Peyer's patch (tissue), 4 donors: ENCODE measurements at regions not wholly inside any gene's neighbourhood (a gene's known extent, or its start where the extent isn't known, plus 50 kb on each side); places are given as distances from the start of the nearest gene placed in this dataset.
"Not testable (repeated sequence)": the region's sequence is repeated elsewhere in the genome, so short reads cannot be mapped to it uniquely, and the experiment has no call there.

Experiments used
- DNase-seq, 3 donors: peaks; one replicate each; pipeline ENCODE4 v3.0.0-alpha.2; 2017 to 2019
- H3K27ac ChIP-seq, 4 donors: fragments of 200-600 bp; sonication (generic); one replicate each; pipeline ENCODE4 v1.5.1; 2016 to 2019
- H3K27me3 ChIP-seq, 2 donors: fragments of 200-600 bp; sonication (generic); one replicate each; pipeline ENCODE4 v1.5.1; 2019
- H3K36me3 ChIP-seq, 3 donors: fragments of 200-600 bp; sonication (generic); one replicate each; pipeline ENCODE4 v1.5.1; 2016 to 2019
- H3K4me1 ChIP-seq, 4 donors: fragments of 200-600 bp; sonication (generic); one replicate each; pipeline ENCODE4 v1.5.1; 2016 to 2019
- H3K4me3 ChIP-seq, 4 donors: fragments of 200-600 bp; sonication (generic); 1 replicate in 3 of 4; 2 replicates in 1 of 4; pipeline ENCODE4 v1.5.1; 2016 to 2019; ENCODE audit warnings: mild to moderate bottlenecking in 1 of 4
- H3K9me3 ChIP-seq, 4 donors: fragments of 200-600 bp; sonication (generic); one replicate each; pipeline ENCODE4 v1.5.1; 2016 to 2019; ENCODE audit warnings: mild to moderate bottlenecking in 1 of 4
- POLR2A ChIP-seq, 2 donors: fragments of 450-650 bp; IDR thresholded peaks; one replicate each; pipeline ENCODE4 v1.5.1; 2017; ENCODE audit warnings: antibody characterized with exemption in 2 of 2, mild to moderate bottlenecking in 2 of 2, moderate library complexity in 2 of 2
- TF ChIP-seq, protein P1 (sequence below), 6 experiments: fragments of 450-650 bp in 4 of 6; fragments of 200-600 bp in 2 of 6; sonication (generic) in 1 of 6; IDR thresholded peaks; one replicate each; pipeline ENCODE4 v1.5.1; 2017 to 2019; ENCODE audit warnings: antibody characterized with exemption in 6 of 6, mild to moderate bottlenecking in 3 of 6, moderate library complexity in 1 of 6

DNA sequence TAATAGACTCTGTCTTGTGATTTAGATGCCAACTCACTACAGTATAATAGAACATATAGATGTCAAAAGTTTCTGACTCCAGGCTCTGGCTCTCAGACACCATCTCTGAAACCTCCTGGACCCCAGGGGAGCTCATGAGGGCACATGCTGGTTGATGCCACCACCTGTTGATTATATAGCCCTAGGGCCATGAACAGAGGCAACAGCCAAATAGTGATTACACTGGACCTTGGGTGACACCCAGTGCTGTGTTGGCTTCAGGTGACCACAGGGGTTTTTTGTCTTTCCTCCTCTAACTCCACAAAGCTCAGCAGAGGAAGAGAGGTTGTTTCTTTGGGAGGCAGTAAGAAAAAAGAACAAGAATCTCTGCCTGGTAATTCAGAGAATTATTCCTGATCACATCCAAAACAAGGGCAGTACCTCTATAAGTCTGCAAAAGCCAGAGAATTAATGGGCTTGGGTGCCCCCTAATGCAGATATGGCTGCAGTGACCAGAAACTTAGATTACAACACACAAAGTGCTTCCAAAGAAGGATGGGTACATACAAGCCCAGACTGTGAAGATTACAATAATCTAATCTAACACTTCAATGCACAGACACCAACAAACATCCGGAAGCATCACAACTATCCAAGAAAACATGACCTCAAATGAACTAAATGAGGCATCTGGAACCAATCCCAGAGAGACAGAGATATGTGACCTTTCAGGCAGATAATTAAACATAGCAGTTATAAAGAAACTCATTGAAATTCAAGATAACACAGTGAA, 1920.6 kb downstream of the ARAP2 start:
- H3K36me3 ChIP-seq: no peaks in the 10 kb centered on the region
- no peaks in the 10 kb centered on the region for H3K9me3 ChIP-seq
- H3K27me3 ChIP-seq: no peaks in the 10 kb centered on the region
- no peaks in the 10 kb centered on the region for H3K4me1 ChIP-seq
- no peak overlapping the region for H3K4me3 ChIP-seq
- no peak for DNase-seq
- TF ChIP-seq, protein P1, sequence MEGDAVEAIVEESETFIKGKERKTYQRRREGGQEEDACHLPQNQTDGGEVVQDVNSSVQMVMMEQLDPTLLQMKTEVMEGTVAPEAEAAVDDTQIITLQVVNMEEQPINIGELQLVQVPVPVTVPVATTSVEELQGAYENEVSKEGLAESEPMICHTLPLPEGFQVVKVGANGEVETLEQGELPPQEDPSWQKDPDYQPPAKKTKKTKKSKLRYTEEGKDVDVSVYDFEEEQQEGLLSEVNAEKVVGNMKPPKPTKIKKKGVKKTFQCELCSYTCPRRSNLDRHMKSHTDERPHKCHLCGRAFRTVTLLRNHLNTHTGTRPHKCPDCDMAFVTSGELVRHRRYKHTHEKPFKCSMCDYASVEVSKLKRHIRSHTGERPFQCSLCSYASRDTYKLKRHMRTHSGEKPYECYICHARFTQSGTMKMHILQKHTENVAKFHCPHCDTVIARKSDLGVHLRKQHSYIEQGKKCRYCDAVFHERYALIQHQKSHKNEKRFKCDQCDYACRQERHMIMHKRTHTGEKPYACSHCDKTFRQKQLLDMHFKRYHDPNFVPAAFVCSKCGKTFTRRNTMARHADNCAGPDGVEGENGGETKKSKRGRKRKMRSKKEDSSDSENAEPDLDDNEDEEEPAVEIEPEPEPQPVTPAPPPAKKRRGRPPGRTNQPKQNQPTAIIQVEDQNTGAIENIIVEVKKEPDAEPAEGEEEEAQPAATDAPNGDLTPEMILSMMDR (IDR thresholded peaks at IDR 0.05): no peak
- no peak for TF ChIP-seq POLR2A (IDR thresholded peaks at IDR 0.05)
- H3K27ac ChIP-seq: no peak overlapping the region

DNA sequence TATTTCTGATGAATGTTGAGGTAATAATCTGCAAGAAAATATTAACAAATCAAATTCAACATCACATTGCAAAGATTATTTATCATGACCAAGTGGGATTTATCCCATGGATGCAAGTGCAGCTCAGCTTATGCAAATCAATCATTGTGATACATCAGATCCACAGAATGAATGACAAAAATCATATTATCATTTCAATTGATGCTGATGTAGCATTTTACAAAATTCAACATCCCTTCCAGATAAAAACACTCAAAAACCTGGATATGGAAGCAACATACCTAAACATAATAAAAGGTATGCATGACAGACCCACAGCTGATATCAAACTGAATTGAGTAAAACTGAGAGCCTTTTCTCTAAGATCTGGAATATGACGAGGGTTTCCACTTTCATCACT, 1915.4 kb downstream of the ARAP2 start:
- Histone ChIP-seq H3K4me1 (no peaks in the 10 kb centered on the region), H3K27me3 (no peaks in the 10 kb centered on the region), H3K27ac (no peak overlapping the region), H3K36me3 (no peaks in the 10 kb centered on the region), H3K9me3 (no peaks in the 10 kb centered on the region), H3K4me3 (no peak overlapping the region)
- no peak for DNase-seq
- TF ChIP-seq, protein P1 (IDR thresholded peaks at IDR 0.05): no peak
- no peak for TF ChIP-seq POLR2A (IDR thresholded peaks at IDR 0.05)

DNA sequence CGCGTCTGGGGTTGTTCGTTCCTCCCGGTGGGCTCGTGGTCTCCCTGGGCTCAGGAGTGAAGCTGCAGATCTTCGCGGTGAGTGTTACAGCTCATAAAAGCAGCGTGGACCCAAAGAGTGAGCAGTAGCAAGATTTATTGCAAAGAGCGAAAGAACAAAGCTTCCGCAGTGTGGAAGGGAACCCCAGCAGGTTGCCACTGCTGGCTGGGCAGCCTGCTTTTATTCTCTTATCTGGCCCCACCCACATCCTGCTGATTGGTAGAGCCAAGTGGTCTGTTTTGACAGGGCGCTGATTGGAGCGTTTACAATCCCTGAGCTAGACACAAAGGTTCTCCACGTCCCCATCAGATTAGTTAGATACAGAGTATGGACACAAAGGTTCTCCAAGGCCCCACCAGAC, 1909.2 kb downstream of the ARAP2 start:
- not testable (repeated sequence) for H3K4me1 ChIP-seq, H3K9me3 ChIP-seq, H3K27ac ChIP-seq, H3K36me3 ChIP-seq, H3K4me3 ChIP-seq, DNase-seq, H3K27me3 ChIP-seq

DNA sequence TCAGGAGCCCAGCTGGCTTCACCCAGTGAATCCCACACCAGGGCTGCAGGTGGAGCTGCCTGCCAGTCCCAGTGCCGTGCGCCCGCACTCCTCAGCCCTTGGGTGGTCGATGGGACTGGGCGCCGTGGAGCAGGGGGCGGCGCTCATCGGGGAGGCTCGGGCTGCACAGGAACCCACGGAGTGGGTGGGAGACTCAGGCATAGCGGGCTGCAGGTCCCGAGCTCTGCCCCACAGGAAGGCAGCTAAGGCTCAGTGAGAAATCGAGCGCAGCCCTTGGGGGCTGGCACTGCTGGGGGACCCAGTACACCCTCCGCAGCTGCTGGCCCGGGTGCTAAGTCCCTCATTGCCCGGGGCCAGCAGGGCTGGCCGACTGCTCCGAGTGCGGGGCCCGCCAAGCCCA, 1908.8 kb downstream of the ARAP2 start:
- H3K27ac ChIP-seq: not testable (repeated sequence)

DNA sequence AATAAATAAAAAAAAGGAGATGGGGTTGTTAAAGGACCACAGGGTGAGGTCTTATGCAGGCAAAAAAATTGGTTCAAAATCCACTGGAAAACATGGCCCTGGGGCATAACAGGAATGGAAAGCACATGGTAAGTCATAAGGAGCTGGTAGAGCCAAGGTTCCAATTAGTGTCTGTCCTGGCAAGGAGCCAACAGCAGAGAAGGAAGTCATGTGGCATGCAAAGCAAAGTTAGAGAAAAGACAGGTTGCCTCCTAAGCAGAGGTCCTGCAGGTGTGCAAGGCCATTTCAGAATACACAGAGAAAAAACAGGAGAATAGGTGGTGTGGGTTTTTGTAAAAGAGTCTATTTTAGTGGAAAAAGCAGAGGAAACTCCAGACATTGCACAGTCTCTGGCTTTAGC, 1881.7 kb downstream of the ARAP2 start:
- no peaks in the 10 kb centered on the region for H3K36me3 ChIP-seq
- no peak overlapping the region for H3K27ac ChIP-seq
- H3K4me1 ChIP-seq: no peaks in the 10 kb centered on the region
- H3K4me3 ChIP-seq: no peak overlapping the region
- no peaks in the 10 kb centered on the region for H3K9me3 ChIP-seq
- TF ChIP-seq POLR2A (IDR thresholded peaks at IDR 0.05): no peak
- TF ChIP-seq, protein P1 (IDR thresholded peaks at IDR 0.05): no peak
- no peak for DNase-seq
- H3K27me3 ChIP-seq: no peaks in the 10 kb centered on the region

More for the DNA sequence above, 1908.8 kb downstream of the ARAP2 start:
- not testable (repeated sequence) for H3K4me1 ChIP-seq, H3K36me3 ChIP-seq, DNase-seq, H3K27me3 ChIP-seq, H3K4me3 ChIP-seq, H3K9me3 ChIP-seq

DNA sequence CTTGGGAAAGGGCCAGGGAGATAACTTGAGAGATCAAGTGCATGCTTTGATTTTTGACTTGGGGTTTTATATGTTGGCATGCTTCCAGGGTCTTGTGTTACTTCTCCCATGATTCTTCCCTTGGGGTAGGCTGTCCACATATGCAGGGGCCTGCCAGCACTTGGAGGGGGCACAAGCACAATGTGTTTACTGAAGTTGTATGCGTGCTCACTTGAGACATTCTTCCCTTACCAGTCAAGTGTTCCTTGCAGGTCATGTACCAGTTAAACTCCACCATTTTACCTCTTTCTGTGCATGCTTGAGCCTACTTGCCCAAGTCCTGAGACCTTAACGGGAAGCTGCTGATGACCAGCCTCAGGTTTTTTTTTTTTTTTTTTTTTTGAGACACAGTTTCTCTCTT, 1880.5 kb downstream of the ARAP2 start:
- Histone ChIP-seq H3K27me3 (no peaks in the 10 kb centered on the region), H3K9me3 (no peaks in the 10 kb centered on the region), H3K4me3 (no peak overlapping the region), H3K36me3 (no peaks in the 10 kb centered on the region), H3K4me1 (no peaks in the 10 kb centered on the region), H3K27ac (no peak overlapping the region)
- DNase-seq: no peak
- no peak for TF ChIP-seq POLR2A (IDR thresholded peaks at IDR 0.05)
- TF ChIP-seq, protein P1 (IDR thresholded peaks at IDR 0.05): no peak

DNA sequence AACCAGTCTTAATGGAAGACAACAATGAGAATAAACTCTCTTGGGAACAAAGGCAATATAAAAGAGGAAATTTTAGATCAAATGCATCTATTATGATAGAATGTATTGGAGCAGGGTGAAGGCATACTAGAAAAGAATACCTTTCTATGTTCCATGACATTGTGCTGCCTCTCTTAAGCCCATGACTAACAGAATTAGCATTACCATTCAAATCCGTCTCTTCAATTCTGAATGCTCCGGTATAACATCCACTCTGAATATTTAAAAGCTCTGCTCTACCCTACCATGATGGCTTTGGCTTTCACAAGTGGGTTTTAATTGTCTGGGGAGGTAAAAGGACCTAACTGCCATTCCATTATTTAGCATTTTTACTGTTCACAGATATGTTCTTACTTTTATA, 1878.4 kb downstream of the ARAP2 start:
- Histone ChIP-seq H3K4me1 (no peaks in the 10 kb centered on the region), H3K9me3 (no peaks in the 10 kb centered on the region), H3K36me3 (no peaks in the 10 kb centered on the region), H3K27me3 (no peaks in the 10 kb centered on the region), H3K27ac (no peak overlapping the region), H3K4me3 (no peak overlapping the region)
- no peak for DNase-seq
- TF ChIP-seq, protein P1 (IDR thresholded peaks at IDR 0.05): no peak
- TF ChIP-seq POLR2A (IDR thresholded peaks at IDR 0.05): no peak
